IMR-90 (cell line): ENCODE measurements at regions not wholly inside any gene's neighbourhood (a gene's known extent, or its start where the extent isn't known, plus 50 kb on each side); places are given as distances from the start of the nearest gene placed in this dataset.

ENCODE experiments used
- ATAC-seq: fragments of 200-7000 bp; cut with Tn5 transposase; 2 replicates; pipeline ENCODE4 v1.9.1; 2020; ENCODE audit warnings: low read depth, mild to moderate bottlenecking, moderate library complexity
- BruUV-seq: library from RNA; stranded (reverse); fragments of 400-500 nt; replicated peaks from 2 replicates; lab custom pipeline; 2021; lab: Mats Ljungman, UMichigan
- CTCF ChIA-PET: fragments of 300-600 bp; formaldehyde crosslinking; extraction: SDS; loops from one replicate; lab custom pipeline; 2021; ENCODE audit warnings: antibody characterized with exemption; lab: Yijun Ruan, JAX
- POLR2A ChIA-PET: fragments of 300-600 bp; sonication (Branson Sonifier 250); formaldehyde crosslinking; loops from one replicate; lab custom pipeline; 2022; ENCODE audit warnings: antibody characterized with exemption; ENCODE audit not compliant: unreplicated experiment; lab: Charles Lee
- DNase-seq: peaks from one replicate; pipeline ENCODE4 v3.0.0; 2013
- H2AFZ ChIP-seq: replicated peaks from 2 replicates; pipeline ENCODE3; 2013; ENCODE audit warnings: low read length, mild to moderate bottlenecking; ENCODE audit not compliant: poor library complexity
- H2AK5ac ChIP-seq: 2 replicates; pipeline ENCODE4 v1.6.1; 2013; ENCODE audit warnings: low read depth, low read length, inconsistent platforms
- H2AK9ac ChIP-seq: replicated peaks from 2 replicates; pipeline ENCODE3; 2013; ENCODE audit warnings: mild to moderate bottlenecking, low read depth, low read length, moderate library complexity; ENCODE audit not compliant: poor library complexity
- H2BK120ac ChIP-seq: 2 replicates; pipeline ENCODE4 v1.6.1; 2013; ENCODE audit warnings: low read depth, low read length, inconsistent platforms
- H2BK15ac ChIP-seq: 3 replicates; pipeline ENCODE4 v1.6.1; 2013; ENCODE audit warnings: low read depth, low read length, inconsistent platforms
- H2BK20ac ChIP-seq: 2 replicates; pipeline ENCODE4 v1.6.1; 2013; ENCODE audit warnings: low read depth, mild to moderate bottlenecking, inconsistent platforms, low read length, moderate library complexity
- H2BK5ac ChIP-seq: 2 replicates; pipeline ENCODE4 v1.6.1; 2013; ENCODE audit warnings: mild to moderate bottlenecking, low read depth, low read length, inconsistent platforms; ENCODE audit not compliant: poor library complexity, severe bottlenecking
- H3K14ac ChIP-seq: replicated peaks from 2 replicates; pipeline ENCODE4 v1.6.1; 2013; ENCODE audit warnings: low read depth, low read length, inconsistent platforms
- H3K18ac ChIP-seq: 2 replicates; pipeline ENCODE4 v1.6.1; 2013; ENCODE audit warnings: low read depth, low read length, control low read depth
- H3K23ac ChIP-seq: 2 replicates; pipeline ENCODE4 v1.6.1; 2013; ENCODE audit warnings: low read depth, low read length, inconsistent platforms
- H3K27ac ChIP-seq: 2 replicates; pipeline ENCODE4 v1.5.1; 2013; ENCODE audit warnings: mild to moderate bottlenecking, control low read depth, low read length; ENCODE audit not compliant: insufficient read depth
- H3K27me3 ChIP-seq: 2 replicates; pipeline ENCODE4 v1.6.1; 2013; ENCODE audit warnings: low read length; ENCODE audit not compliant: control insufficient read depth, insufficient read depth
- H3K36me3 ChIP-seq: 2 replicates; pipeline ENCODE4 v1.6.1; 2013; ENCODE audit warnings: low read length, mixed read lengths; ENCODE audit not compliant: control insufficient read depth, insufficient read depth
- H3K4ac ChIP-seq: 2 replicates; pipeline ENCODE4 v1.6.1; 2013; ENCODE audit warnings: low read depth, low read length, inconsistent platforms
- H3K4me1 ChIP-seq: 2 replicates; pipeline ENCODE4 v1.6.1; 2013; ENCODE audit warnings: low read length, mixed read lengths; ENCODE audit not compliant: control insufficient read depth, insufficient read depth
- H3K4me2 ChIP-seq: 2 replicates; pipeline ENCODE4 v1.6.1; 2013; ENCODE audit warnings: low read depth, mild to moderate bottlenecking, control low read depth, low read length, moderate library complexity
- H3K4me3 ChIP-seq: 2 replicates; pipeline ENCODE4 v1.5.1; 2013; ENCODE audit warnings: low read depth, mild to moderate bottlenecking, control low read depth, low read length, moderate library complexity; ENCODE audit not compliant: insufficient read depth
- H3K56ac ChIP-seq: 2 replicates; pipeline ENCODE4 v1.6.1; 2013; ENCODE audit warnings: low read length, inconsistent platforms; ENCODE audit not compliant: insufficient read depth; ENCODE audit errors: extremely low read depth
- H3K79me1 ChIP-seq, 2 experiments: 2 replicates each; pipeline ENCODE4 v1.6.1; 2013; ENCODE audit warnings: low read length in 2 of 2, inconsistent platforms in 1 of 2, low read depth in 1 of 2
- H3K9ac ChIP-seq: 2 replicates; pipeline ENCODE4 v1.6.1; 2013; ENCODE audit warnings: low read depth, low read length, control low read depth
- H3K9me1 ChIP-seq: 2 replicates; pipeline ENCODE4 v1.6.1; 2013; ENCODE audit warnings: low read length, inconsistent platforms; ENCODE audit not compliant: insufficient read depth
- H3K9me3 ChIP-seq: 2 replicates; pipeline ENCODE4 v1.6.1; 2013; ENCODE audit warnings: low read length; ENCODE audit not compliant: control insufficient read depth, insufficient read depth
- H4K20me1 ChIP-seq: 2 replicates; pipeline ENCODE4 v1.6.1; 2013; ENCODE audit warnings: low read length, inconsistent platforms; ENCODE audit not compliant: insufficient read depth
- H4K5ac ChIP-seq: 2 replicates; pipeline ENCODE4 v1.6.1; 2013; ENCODE audit warnings: mild to moderate bottlenecking, low read depth, low read length, control low read depth
- H4K8ac ChIP-seq, 2 experiments: 2 replicates each; pipeline ENCODE4 v1.6.1; 2013; ENCODE audit warnings: low read depth in 2 of 2, low read length in 2 of 2, control low read depth in 1 of 2, inconsistent platforms in 1 of 2
- H4K91ac ChIP-seq: 2 replicates; pipeline ENCODE4 v1.6.1; 2013; ENCODE audit warnings: low read depth, low read length, inconsistent platforms; ENCODE audit not compliant: insufficient read depth
- BHLHE40 ChIP-seq: fragments of 150-350 bp; IDR thresholded peaks from 2 replicates; pipeline ENCODE4 v1.6.1; 2016; ENCODE audit warnings: mild to moderate bottlenecking, low read depth, low read length
- CEBPB ChIP-seq: IDR thresholded peaks from 2 replicates; pipeline ENCODE4 v1.6.1; 2012; ENCODE audit warnings: low read depth, low read length, improper control_type of control experiment
- CHD1 ChIP-seq: IDR thresholded peaks from 2 replicates; pipeline ENCODE4 v1.6.1; 2012; ENCODE audit warnings: low read depth, low read length, improper control_type of control experiment
- FOS ChIP-seq: fragments of 150-350 bp; IDR thresholded peaks from 2 replicates; pipeline ENCODE4 v1.6.1; 2016; ENCODE audit warnings: low read depth, low read length
- MAFK ChIP-seq: IDR thresholded peaks from 2 replicates; pipeline ENCODE4 v1.6.1; 2012; ENCODE audit warnings: low read depth, low read length, improper control_type of control experiment
- MAZ ChIP-seq: IDR thresholded peaks from 2 replicates; pipeline ENCODE4 v1.6.1; 2012; ENCODE audit warnings: low read depth, mild to moderate bottlenecking, low read length, improper control_type of control experiment, moderate library complexity, borderline replicate concordance
- MXI1 ChIP-seq: IDR thresholded peaks from 2 replicates; pipeline ENCODE4 v1.6.1; 2012; ENCODE audit warnings: low read depth, mild to moderate bottlenecking, low read length, moderate library complexity, borderline replicate concordance
- NFE2L2 ChIP-seq: fragments of 150-350 bp; IDR thresholded peaks from 2 replicates; pipeline ENCODE4 v1.6.1; 2016; ENCODE audit warnings: low read depth, mild to moderate bottlenecking, low read length
- POLR2A ChIP-seq: IDR thresholded peaks from 2 replicates; pipeline ENCODE4 v1.6.1; 2012; ENCODE audit warnings: mild to moderate bottlenecking, low read depth, low read length
- RAD21 ChIP-seq: IDR thresholded peaks from 2 replicates; pipeline ENCODE4 v1.6.1; 2012; ENCODE audit warnings: low read length, improper control_type of control experiment
- RCOR1 ChIP-seq: IDR thresholded peaks from 2 replicates; pipeline ENCODE4 v1.6.1; 2012; ENCODE audit warnings: mild to moderate bottlenecking, low read length, improper control_type of control experiment; ENCODE audit not compliant: insufficient replicate concordance
- RFX5 ChIP-seq: IDR thresholded peaks from 2 replicates; pipeline ENCODE4 v1.8.0; 2012; ENCODE audit warnings: low read depth, mild to moderate bottlenecking, low read length, moderate library complexity
- SMC3 ChIP-seq: fragments of 150-350 bp; IDR thresholded peaks from 2 replicates; pipeline ENCODE4 v1.6.1; 2016; ENCODE audit warnings: low read depth, mild to moderate bottlenecking, antibody characterized with exemption, low read length, moderate library complexity
- WGBS, 2 experiments: methylation state at CpG; one replicate each; pipeline versions ENCODE4 v1.1.5 to v1.1.7; 2013; ENCODE audit warnings: missing lambda C conversion rate in 2 of 2; ENCODE audit not compliant: insufficient read length in 1 of 2; ENCODE audit errors: extremely low coverage in 2 of 2; 5-methylcytosine and 5-hydroxymethylcytosine counted together
- dilution Hi-C: fragments of 300-500 bp; cut with HindIII; formaldehyde crosslinking; loops from one replicate; pipeline ENCODE4 v1.14.3; 2018; ENCODE audit warnings: low sequenced_read_pairs; ENCODE audit not compliant: unreplicated experiment
- in situ Hi-C: fragments of 300-500 bp; cut with MboI; formaldehyde crosslinking; loops from 3 replicates; pipeline ENCODE4 v1.14.3; 2019; ENCODE audit warnings: low sequenced_read_pairs, inconsistent platforms, mixed read lengths
- intact Hi-C: fragments of 100-400 bp; cut with micrococcal nuclease; formaldehyde crosslinking; loops from 2 replicates; pipeline ENCODE4 v1.10.0; 2022
- TF ChIP-seq, protein P1 (sequence below): fragments of 150-350 bp; IDR thresholded peaks from 2 replicates; pipeline ENCODE4 v1.6.1; 2016; ENCODE audit warnings: low read depth, mild to moderate bottlenecking, low read length, moderate library complexity, borderline replicate concordance
- TF ChIP-seq, protein P2 (sequence below): fragments of 150-350 bp; IDR thresholded peaks from 2 replicates; pipeline ENCODE4 v1.6.1; 2017; ENCODE audit warnings: mild to moderate bottlenecking, antibody characterized with exemption, low read length, low read depth
- TF ChIP-seq, protein P3 (sequence below): conservative IDR thresholded peaks from 2 replicates; pipeline ENCODE4 v1.5.1; 2012; ENCODE audit warnings: mild to moderate bottlenecking, low read depth, low read length, improper control_type of control experiment

DNA sequence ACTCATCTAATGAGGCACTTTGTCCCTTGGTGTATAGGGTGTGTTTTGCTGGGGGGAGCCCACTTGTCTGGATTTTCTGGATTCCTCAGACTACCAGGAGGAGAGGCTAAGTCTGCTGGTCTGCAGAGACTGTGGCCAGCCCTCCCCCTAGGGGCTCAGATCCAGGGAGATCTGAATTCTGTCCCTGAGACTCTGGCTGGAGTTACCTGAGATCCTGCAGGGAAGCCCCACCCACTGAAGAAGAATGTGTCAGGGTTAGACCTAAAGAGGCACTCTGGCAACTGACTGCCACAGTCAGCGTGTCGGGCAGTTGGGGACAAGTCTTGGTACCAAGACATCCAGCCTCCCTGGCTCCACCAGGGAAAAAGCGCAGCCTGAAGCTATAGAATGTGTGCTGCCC lies 138.9 kb downstream of the DCAF12L2 start:
- H4K91ac ChIP-seq, result no peak overlapping the region
- no peak overlapping the region for H3K4me2 ChIP-seq
- no peaks in the 10 kb centered on the region for H4K20me1 ChIP-seq
- intact Hi-C loops, result no loop called here
- no peak overlapping the region for H2BK5ac ChIP-seq
- no peak overlapping the region for H3K56ac ChIP-seq
- no peak overlapping the region for H4K5ac ChIP-seq
- dilution Hi-C loops, result no loop called here
- H3K27me3 ChIP-seq, result no peaks in the 10 kb centered on the region
- no peaks in the 10 kb centered on the region for H3K79me1 ChIP-seq
- in situ Hi-C loops, result no loop called here
- H3K4ac ChIP-seq, result no peak overlapping the region
- no peak overlapping the region for H2BK20ac ChIP-seq
- 10% methylated on average over 2 of the region's 3 CpGs; no CpG with 5 or more reads in 1 of the 2 experiments for WGBS, 2 experiments
- H3K36me3 ChIP-seq, result no peaks in the 10 kb centered on the region
- H2AK5ac ChIP-seq, result no peak overlapping the region
- POLR2A ChIA-PET, result no interaction called here
- no peak overlapping the region for H2BK15ac ChIP-seq
- CTCF ChIA-PET, result no interaction called here
- no peak overlapping the region for H3K4me3 ChIP-seq
- H3K27ac ChIP-seq, result no peak overlapping the region
- no peak overlapping the region for H3K9ac ChIP-seq
- H2AFZ ChIP-seq, result no peak overlapping the region
- no peaks in the 10 kb centered on the region for H3K4me1 ChIP-seq
- no peak overlapping the region for H3K14ac ChIP-seq
- H2AK9ac ChIP-seq, result no peak overlapping the region
- no TSS peak for BruUV-seq
- H3K23ac ChIP-seq, result no peak overlapping the region
- ATAC-seq, result no peak
- H4K8ac ChIP-seq, result no peak overlapping the region
- TF ChIP-seq FOS (no peak), SMC3 (no peak), CEBPB (no peak), NFE2L2 (no peak), MAZ (no peak), CHD1 (no peak), POLR2A (no peak), MXI1 (no peak), MAFK (no peak), BHLHE40 (no peak), RFX5 (no peak), RAD21 (no peak), RCOR1 (no peak)
- TF ChIP-seq, protein P1, sequence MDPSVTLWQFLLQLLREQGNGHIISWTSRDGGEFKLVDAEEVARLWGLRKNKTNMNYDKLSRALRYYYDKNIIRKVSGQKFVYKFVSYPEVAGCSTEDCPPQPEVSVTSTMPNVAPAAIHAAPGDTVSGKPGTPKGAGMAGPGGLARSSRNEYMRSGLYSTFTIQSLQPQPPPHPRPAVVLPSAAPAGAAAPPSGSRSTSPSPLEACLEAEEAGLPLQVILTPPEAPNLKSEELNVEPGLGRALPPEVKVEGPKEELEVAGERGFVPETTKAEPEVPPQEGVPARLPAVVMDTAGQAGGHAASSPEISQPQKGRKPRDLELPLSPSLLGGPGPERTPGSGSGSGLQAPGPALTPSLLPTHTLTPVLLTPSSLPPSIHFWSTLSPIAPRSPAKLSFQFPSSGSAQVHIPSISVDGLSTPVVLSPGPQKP, result no peak
- TF ChIP-seq, protein P2, sequence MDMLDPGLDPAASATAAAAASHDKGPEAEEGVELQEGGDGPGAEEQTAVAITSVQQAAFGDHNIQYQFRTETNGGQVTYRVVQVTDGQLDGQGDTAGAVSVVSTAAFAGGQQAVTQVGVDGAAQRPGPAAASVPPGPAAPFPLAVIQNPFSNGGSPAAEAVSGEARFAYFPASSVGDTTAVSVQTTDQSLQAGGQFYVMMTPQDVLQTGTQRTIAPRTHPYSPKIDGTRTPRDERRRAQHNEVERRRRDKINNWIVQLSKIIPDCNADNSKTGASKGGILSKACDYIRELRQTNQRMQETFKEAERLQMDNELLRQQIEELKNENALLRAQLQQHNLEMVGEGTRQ, result no peak
- TF ChIP-seq, protein P3, sequence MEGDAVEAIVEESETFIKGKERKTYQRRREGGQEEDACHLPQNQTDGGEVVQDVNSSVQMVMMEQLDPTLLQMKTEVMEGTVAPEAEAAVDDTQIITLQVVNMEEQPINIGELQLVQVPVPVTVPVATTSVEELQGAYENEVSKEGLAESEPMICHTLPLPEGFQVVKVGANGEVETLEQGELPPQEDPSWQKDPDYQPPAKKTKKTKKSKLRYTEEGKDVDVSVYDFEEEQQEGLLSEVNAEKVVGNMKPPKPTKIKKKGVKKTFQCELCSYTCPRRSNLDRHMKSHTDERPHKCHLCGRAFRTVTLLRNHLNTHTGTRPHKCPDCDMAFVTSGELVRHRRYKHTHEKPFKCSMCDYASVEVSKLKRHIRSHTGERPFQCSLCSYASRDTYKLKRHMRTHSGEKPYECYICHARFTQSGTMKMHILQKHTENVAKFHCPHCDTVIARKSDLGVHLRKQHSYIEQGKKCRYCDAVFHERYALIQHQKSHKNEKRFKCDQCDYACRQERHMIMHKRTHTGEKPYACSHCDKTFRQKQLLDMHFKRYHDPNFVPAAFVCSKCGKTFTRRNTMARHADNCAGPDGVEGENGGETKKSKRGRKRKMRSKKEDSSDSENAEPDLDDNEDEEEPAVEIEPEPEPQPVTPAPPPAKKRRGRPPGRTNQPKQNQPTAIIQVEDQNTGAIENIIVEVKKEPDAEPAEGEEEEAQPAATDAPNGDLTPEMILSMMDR, result no peak
- no peaks in the 10 kb centered on the region for H3K9me1 ChIP-seq
- H3K18ac ChIP-seq, result no peak overlapping the region
- no peak overlapping the region for H2BK120ac ChIP-seq
- no peak for DNase-seq
- peaks cover 2% of the 10 kb centered on the region; the same call in 1 of the 2 replicates for H3K9me3 ChIP-seq
